ENCODE measurements at regions not wholly inside any gene's neighbourhood (a gene's known extent, or its start where the extent isn't known, plus 50 kb on each side); places are given as distances from the start of the nearest gene placed in this dataset.
A peak's percentile ranks its signal among the peaks of the same experiment; 100 is the strongest.

DNA sequence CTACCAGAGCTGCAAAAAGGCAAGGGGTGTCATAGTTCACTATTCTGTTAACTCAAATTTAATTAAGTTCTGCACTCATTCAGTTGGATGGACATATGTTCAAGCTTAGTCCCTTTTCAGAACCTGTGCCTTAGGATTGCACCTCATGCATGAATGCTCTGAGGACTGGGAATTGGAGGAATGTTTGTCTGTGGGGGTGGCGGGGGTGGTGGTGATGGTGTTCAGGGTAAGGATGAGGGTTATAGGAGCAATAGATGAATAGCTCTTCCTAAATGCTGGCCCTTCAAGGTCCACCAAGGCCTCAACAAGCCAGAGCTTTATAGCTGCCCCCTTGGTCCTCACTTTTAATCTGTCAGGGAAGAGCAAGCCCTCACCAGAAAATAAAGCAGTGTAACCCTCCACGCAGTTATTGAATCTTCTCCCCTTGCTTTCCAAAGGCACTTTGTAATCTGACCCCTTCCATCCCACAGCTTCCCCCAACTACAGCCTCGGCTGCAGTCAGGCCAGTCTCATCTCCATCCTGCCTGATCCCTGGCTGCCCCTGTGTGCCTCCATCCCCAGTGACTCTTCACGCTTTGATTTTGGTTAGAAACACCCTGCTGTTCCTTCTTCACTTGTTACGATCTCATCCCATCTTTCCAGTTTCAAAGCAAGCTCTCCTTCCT is 221.6 kb upstream of the LMCD1 start:
- no peak for DNase-seq (ENCODE audit: low read depth)
- TF ChIP-seq CTCF (IDR thresholded peaks at IDR 0.05; ENCODE audit: control insufficient read depth, extremely low read depth, insufficient read depth), result no peak
- no peak overlapping the region for H3K4me3 ChIP-seq (ENCODE audit: low read depth, low read length)

DNA sequence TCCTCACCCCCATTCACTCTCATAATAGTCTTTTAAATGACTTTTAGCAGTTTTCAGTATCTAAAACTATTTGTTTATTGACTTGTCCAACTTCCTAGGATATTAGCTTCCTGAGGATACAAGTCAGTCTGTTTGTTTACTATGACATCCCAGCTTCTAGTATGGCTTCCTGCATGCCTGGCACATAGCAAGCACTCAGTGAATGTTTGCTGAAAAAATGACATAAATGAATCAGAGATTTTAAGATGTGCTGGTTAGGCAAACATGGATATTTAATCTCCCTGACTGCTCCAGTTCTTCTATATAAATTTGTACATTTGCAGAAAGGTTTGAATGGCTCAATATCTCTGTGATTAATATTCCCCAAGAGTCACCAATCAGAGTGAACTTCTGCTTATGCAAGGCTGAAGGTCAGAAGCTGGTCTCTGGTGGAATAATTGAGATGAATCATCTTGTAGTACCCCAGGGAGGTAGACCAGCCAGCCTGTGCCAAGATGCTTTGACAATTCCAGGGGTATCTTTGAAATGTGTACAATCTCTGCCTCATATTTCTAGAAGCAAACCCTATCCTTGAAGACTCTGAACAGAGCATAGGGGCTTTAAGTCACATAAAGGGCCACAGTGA is 219.0 kb upstream of the LMCD1 start:
- no peak overlapping the region for H3K4me3 ChIP-seq (ENCODE audit: low read depth, low read length)
- no peak for TF ChIP-seq CTCF (IDR thresholded peaks at IDR 0.05; ENCODE audit: control insufficient read depth, extremely low read depth, insufficient read depth)
- peak; percentile 65 for DNase-seq (ENCODE audit: low read depth)

GRCh38 chr3:8283193-8283592 is 218.4 kb upstream of the LMCD1 start:
- H3K4me3 ChIP-seq (ENCODE audit: low read depth, low read length), result no peak overlapping the region
- no peak for TF ChIP-seq CTCF (IDR thresholded peaks at IDR 0.05; ENCODE audit: control insufficient read depth, extremely low read depth, insufficient read depth)
- no peak for DNase-seq (ENCODE audit: low read depth)

- no peak for DNase-seq (ENCODE audit: low read depth)
- no peak for TF ChIP-seq CTCF (IDR thresholded peaks at IDR 0.05; ENCODE audit: control insufficient read depth, extremely low read depth, insufficient read depth)
Measured at GRCh38 chr3:8286086-8286485, 215.5 kb upstream of the LMCD1 start.

GRCh38 chr3:8286749-8287148 is 214.9 kb upstream of the LMCD1 start:
- no peak for DNase-seq (ENCODE audit: low read depth)
- TF ChIP-seq CTCF (IDR thresholded peaks at IDR 0.05; ENCODE audit: control insufficient read depth, extremely low read depth, insufficient read depth), result no peak

More at GRCh38 chr3:8286086-8286485, 215.5 kb upstream of the LMCD1 start:
- H3K4me3 ChIP-seq (ENCODE audit: low read depth, low read length), result no peak overlapping the region

DNA sequence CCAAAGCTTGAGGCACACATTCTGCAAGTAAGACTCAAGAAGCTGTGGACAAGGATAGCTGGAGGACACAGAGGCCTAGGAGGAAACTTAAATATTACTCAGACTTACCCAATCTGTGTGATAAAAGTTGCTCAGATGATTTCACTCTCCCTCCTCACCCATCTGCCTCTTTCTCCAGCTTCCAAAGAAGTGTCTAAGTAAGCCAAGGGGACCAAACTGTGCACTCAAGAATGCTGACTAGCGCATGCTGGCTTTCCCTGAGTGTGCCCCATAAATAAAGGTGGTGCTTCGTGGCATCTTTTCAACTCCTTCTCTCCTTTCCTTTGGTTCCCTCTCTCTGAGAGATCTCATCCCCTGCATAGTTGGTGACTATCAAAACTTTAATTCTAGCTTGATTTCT is 211.0 kb upstream of the LMCD1 start:
- no peak for DNase-seq (ENCODE audit: low read depth)
- no peak overlapping the region for H3K4me3 ChIP-seq (ENCODE audit: low read depth, low read length)
- no peak for TF ChIP-seq CTCF (IDR thresholded peaks at IDR 0.05; ENCODE audit: control insufficient read depth, extremely low read depth, insufficient read depth)

More at GRCh38 chr3:8286749-8287148, 214.9 kb upstream of the LMCD1 start:
- H3K4me3 ChIP-seq (ENCODE audit: low read depth, low read length), result no peak overlapping the region

GRCh38 chr3:8296461-8296860 is 205.2 kb upstream of the LMCD1 start:
- no peak for TF ChIP-seq CTCF (IDR thresholded peaks at IDR 0.05; ENCODE audit: control insufficient read depth, extremely low read depth, insufficient read depth)
- no peak for DNase-seq (ENCODE audit: low read depth)
- no peak overlapping the region for H3K4me3 ChIP-seq (ENCODE audit: low read depth, low read length)

Measured in LNCaP clone FGC (cell line).